ENCODE measurements at regions not wholly inside any gene's neighbourhood (a gene's known extent, or its start where the extent isn't known, plus 50 kb on each side); places are given as distances from the start of the nearest gene placed in this dataset.

DNA sequence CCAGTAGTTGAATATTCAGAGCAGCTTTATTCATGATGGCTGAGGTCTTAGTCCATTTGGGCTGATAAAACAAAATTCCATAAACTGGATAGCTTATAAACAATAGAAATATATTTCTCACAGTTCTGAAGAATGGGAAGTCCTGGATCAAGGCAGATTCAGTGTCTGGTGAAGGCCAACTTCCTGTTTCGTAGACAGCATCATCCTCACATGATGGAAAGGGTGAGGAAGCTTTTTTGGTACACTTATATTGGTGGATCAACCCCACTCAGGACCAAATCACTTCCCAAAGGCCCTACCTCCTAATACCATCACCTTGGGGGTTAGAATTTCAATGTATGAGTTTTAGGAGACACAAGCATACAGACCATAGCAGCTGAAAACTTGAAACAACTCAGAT, 224.2 kb downstream of the CYB561 start:
- Mint-ChIP-seq H3K36me3 (no peaks in the 10 kb centered on the region), H3K27me3 (ENCODE audit: low read depth) (no peaks in the 10 kb centered on the region), H3K27ac (no peak overlapping the region), H3K9me3 (peaks cover 3% of the 10 kb centered on the region; the same call in 1 of the 2 replicates), H3K4me1 (no peaks in the 10 kb centered on the region), H3K4me3 (no peak overlapping the region)
- no peak for ATAC-seq
- ChIA-PET CTCF (interaction anchor here (0.7 kb wide), 1 partner anchor 119 kb away, joined by 3 read pairs; no protein-coding TSS in a partner anchor), POLR2A (no interaction called here)
- TF ChIP-seq AR (CRISPR knock-in tag; IDR thresholded peaks at IDR 0.05) (no peak), NFYB (CRISPR knock-in tag; conservative IDR thresholded peaks at IDR 0.05; ENCODE audit: low read depth) (no peak), ZNF317 (CRISPR knock-in tag; IDR thresholded peaks at IDR 0.05; ENCODE audit: borderline replicate concordance, low read depth) (no peak), ZNF232 (CRISPR knock-in tag; IDR thresholded peaks at IDR 0.05) (no peak), CDX4 (CRISPR knock-in tag; IDR thresholded peaks at IDR 0.05; ENCODE audit: borderline replicate concordance) (no peak), TEAD1 (CRISPR knock-in tag; IDR thresholded peaks at IDR 0.05) (no peak), ZSCAN18 (CRISPR knock-in tag; IDR thresholded peaks at IDR 0.05) (no peak), KAT7 (CRISPR knock-in tag; IDR thresholded peaks at IDR 0.05; ENCODE audit: borderline replicate concordance) (no peak)
- TF ChIP-seq, protein P1, sequence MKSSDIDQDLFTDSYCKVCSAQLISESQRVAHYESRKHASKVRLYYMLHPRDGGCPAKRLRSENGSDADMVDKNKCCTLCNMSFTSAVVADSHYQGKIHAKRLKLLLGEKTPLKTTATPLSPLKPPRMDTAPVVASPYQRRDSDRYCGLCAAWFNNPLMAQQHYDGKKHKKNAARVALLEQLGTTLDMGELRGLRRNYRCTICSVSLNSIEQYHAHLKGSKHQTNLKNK (CRISPR knock-in tag; IDR thresholded peaks at IDR 0.05), result no peak
- TF ChIP-seq, protein P2, sequence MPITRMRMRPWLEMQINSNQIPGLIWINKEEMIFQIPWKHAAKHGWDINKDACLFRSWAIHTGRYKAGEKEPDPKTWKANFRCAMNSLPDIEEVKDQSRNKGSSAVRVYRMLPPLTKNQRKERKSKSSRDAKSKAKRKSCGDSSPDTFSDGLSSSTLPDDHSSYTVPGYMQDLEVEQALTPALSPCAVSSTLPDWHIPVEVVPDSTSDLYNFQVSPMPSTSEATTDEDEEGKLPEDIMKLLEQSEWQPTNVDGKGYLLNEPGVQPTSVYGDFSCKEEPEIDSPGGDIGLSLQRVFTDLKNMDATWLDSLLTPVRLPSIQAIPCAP (CRISPR knock-in tag; IDR thresholded peaks at IDR 0.05), result no peak
- DNase-seq (ENCODE audit: low spot score), result no peak

- no peak for TF ChIP-seq USF1 (CRISPR knock-in tag; IDR thresholded peaks at IDR 0.05)
- TF ChIP-seq SOX15 (CRISPR knock-in tag; IDR thresholded peaks at IDR 0.05), result no peak
- TF ChIP-seq EMX1 (CRISPR knock-in tag; IDR thresholded peaks at IDR 0.05), result no peak
- TF ChIP-seq TCF7 (CRISPR knock-in tag; IDR thresholded peaks at IDR 0.05; ENCODE audit: low read depth), result no peak
- TF ChIP-seq, protein P1 (CRISPR knock-in tag; IDR thresholded peaks at IDR 0.05), result no peak
- no peak for TF ChIP-seq PREB (CRISPR knock-in tag; IDR thresholded peaks at IDR 0.05; ENCODE audit: borderline replicate concordance)
- TF ChIP-seq GABPB1 (CRISPR knock-in tag; IDR thresholded peaks at IDR 0.05), result no peak
- TF ChIP-seq MLX (CRISPR knock-in tag; IDR thresholded peaks at IDR 0.05), result no peak
- ChIA-PET POLR2A (no interaction called here), CTCF (no interaction called here)
- H3K4me3 Mint-ChIP-seq, result no peak overlapping the region
- no peak overlapping the region for H3K27ac Mint-ChIP-seq
- H3K4me1 Mint-ChIP-seq, result no peaks in the 10 kb centered on the region
- ATAC-seq (no peak), DNase-seq (ENCODE audit: low spot score) (no peak)
- no peaks in the 10 kb centered on the region for H3K36me3 Mint-ChIP-seq
- H3K27me3 Mint-ChIP-seq (ENCODE audit: low read depth), result no peaks in the 10 kb centered on the region
- H3K9me3 Mint-ChIP-seq, result peaks cover 3% of the 10 kb centered on the region; the same call in 1 of the 2 replicates
Observed at GRCh38 chr17:63222655-63223054, 223.5 kb downstream of the CYB561 start.

All from WTC11 (cell line).